Activated naive CD4-positive, alpha-beta T cell treated with anti-CD3 and anti-CD28 coated beads, Interleukin-2, amount 50 U/mL, for 72 hours (primary cell): ENCODE measurements at regions not wholly inside any gene's neighbourhood (a gene's known extent, or its start where the extent isn't known, plus 50 kb on each side); places are given as distances from the start of the nearest gene placed in this dataset.

Experiments used
- ATAC-seq, 2 donors: fragments of 150-1000 bp; cut with Tn5 transposase; 2 replicates each; pipeline ENCODE4 v1.10.0; 2021; ENCODE audit warnings: mild to moderate bottlenecking in 2 of 2, moderate library complexity in 2 of 2
- DNase-seq, 2 donors: peaks; one replicate each; pipeline ENCODE4 v3.0.0; 2021 to 2022; ENCODE audit warnings: low spot score in 2 of 2
- H3K27ac Mint-ChIP-seq, 2 donors: one replicate each; pipeline ENCODE4 v1.8.0; 2022; ENCODE audit warnings: mild to moderate bottlenecking in 2 of 2, mixed read lengths in 2 of 2
- H3K36me3 Mint-ChIP-seq, 2 donors: one replicate each; pipeline ENCODE4 v1.8.0; 2022; ENCODE audit warnings: mixed read lengths in 2 of 2
- H3K9me3 Mint-ChIP-seq, 2 donors: one replicate each; pipeline ENCODE4 v1.8.0; 2022; ENCODE audit warnings: mixed read lengths in 2 of 2

DNA sequence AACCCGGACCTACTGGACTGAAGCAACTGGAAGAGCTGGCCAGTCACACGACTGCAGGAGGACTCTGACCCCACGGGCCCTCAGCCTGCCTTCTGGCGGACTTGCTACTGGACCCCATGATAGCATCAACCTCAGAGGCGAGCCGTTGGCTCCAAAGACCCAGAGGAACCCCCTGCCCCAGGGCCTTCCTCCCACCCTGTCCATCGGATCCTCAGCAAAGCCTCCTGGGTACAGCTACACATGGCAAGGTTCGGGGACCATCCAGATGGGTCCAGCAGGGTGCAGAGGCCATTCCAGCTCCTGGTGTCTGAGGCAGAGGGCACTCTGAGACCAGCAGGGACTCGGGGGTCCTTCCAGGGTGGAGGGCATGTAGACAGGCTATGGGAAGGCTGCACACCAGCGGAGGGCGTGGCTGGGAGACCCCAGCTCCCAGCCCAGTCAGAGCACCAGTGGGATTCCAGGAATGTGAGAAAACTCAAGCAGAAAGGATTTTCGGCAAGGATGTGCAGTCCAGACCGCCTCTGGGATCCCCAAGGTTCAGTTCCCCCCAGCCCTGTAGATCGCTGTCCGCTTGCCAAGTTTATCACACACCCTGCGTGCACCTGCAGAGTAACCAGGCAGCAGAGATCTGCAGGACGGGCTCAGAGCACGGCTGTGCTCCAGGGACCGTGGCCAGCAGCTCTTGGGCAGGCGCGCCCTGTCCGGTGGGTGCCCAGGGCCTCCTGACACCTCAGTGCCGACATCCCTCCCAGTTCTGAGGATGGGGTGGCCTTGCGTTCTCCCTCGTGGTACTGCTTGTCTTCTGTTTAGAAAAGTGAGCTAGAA is 89.8 kb upstream of the PPP2R2D start:
- H3K36me3 Mint-ChIP-seq = no peaks in the 10 kb centered on the region
- H3K9me3 Mint-ChIP-seq = no peaks in the 10 kb centered on the region
- ATAC-seq = no peak
- no peak for DNase-seq
- no peak overlapping the region for H3K27ac Mint-ChIP-seq

DNA sequence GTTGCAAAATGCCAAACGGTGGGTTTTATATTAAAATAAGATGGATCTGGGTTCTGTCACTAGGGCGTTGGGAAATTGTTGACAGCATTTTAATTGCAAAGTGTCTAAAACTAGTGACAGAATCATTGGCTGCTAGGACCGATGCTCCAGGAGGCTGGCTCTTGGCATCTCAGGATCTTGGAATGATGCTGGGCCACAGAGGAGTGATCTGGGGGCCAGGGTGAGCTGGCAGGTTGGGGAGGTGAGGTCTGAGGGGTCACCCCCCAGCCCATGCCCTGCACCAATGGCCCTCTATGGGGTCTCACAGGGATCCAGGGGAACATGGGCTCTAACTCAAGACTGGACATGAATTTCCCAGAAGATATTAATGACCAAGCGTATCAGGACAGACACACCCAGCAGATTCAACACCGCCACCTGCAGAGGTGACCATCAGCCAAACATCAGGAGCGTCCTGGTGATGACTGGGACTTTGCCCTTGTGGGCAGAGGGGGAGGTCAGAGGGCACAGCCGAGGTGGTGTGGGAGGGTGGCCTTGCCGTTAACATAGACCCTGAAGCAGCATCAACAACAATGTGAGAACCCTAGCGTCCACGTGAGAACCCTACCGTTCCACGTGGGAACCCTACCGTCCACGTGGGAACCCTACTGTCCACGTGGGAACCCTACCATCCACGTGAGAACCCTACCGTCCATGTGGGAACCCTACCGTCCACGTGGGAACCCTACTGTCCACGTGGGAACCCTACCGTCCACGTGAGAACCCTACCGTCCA is 89.0 kb upstream of the PPP2R2D start:
- no peak overlapping the region for H3K27ac Mint-ChIP-seq

DNA sequence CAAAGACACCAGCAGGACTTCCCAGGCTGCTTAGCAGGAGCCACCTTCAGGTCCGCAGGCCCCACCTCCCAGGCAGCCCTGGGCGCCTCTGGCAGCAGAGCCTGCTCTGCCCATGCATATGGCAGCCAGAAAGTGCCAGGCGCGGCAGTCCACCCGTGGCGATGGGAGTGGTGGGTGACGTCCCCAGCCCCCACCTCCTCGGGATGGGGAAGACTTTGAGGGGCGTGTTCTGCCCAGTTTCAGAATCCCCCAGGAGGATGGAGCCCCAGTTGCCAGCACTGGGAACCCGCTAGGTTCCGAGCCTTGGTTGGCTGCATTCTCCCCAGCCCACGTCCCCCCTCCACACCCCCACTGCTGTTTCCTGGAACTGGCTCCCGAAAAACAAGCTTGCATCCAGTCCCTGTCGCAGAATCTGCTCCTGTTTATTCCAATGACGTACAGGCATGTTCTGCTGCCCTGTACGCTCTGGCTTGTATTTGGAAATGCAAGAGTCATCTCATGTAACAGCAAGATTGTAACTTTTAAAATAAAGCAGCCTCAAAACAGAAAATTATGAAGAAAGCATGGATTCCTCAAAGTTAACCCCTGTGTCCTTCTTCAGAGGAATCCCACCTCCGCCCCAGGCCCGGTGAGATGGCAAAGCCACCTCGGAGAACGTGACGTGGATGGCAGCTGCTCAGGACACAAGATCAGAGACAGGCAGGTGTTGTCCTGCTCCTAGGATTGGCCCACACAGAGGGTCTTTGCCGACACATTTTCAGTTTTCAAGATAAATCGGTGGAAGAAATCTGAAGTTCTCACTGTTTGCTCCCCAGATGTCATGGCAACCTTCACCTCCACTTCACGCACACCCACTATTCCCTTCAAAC is 87.8 kb upstream of the PPP2R2D start:
- Mint-ChIP-seq H3K36me3 (no peaks in the 10 kb centered on the region), H3K9me3 (no peaks in the 10 kb centered on the region), H3K27ac (no peak overlapping the region)
- ATAC-seq (no peak), DNase-seq (no peak)

More for the DNA sequence above, 89.0 kb upstream of the PPP2R2D start:
- Mint-ChIP-seq H3K36me3 (no peaks in the 10 kb centered on the region), H3K9me3 (no peaks in the 10 kb centered on the region)
- no peak for DNase-seq
- ATAC-seq = no peak

GRCh38 chr10:131814567-131815265 is 86.1 kb upstream of the PPP2R2D start:
- no peaks in the 10 kb centered on the region for H3K36me3 Mint-ChIP-seq
- H3K27ac Mint-ChIP-seq = no peak overlapping the region
- ATAC-seq = no peak
- no peak for DNase-seq
- no peaks in the 10 kb centered on the region for H3K9me3 Mint-ChIP-seq

GRCh38 chr10:131815266-131816156 is 85.3 kb upstream of the PPP2R2D start:
- no peak overlapping the region for H3K27ac Mint-ChIP-seq
- DNase-seq (peak in 1 of 2 donors; percentile 26), ATAC-seq (no peak)
- no peaks in the 10 kb centered on the region for H3K36me3 Mint-ChIP-seq
- H3K9me3 Mint-ChIP-seq = no peaks in the 10 kb centered on the region

DNA sequence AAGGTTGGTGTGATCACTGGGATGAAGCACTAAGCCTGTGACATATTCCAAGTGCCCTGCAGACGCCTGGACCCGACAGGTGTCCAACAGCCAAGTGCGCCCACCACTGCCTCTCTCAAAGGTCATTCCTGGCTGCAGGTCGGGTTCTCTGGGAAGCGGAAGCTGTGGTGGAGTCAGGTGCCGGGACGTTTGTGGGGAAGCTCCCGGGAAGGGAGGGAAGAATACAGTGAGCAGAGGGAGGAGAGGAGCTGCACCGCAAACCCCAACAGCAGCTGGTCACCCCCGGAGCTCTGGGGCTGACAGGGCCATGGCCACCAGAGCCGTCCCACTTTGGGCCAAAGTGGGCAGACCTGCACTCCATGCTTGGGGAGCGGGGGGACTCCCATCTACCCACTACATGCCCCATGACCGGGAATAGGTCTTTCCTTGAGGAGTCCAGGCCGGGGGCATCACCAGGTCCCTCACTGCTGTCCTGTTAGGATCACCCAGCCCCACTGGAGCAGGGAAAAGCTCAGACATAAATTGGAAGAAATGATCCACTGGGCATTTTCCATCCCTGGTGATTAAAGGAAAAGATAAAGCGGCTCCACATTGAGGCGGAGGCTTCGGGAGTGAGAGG is 84.5 kb upstream of the PPP2R2D start:
- DNase-seq = peak in 1 of 2 donors; percentile 21
- H3K36me3 Mint-ChIP-seq = no peaks in the 10 kb centered on the region
- H3K27ac Mint-ChIP-seq = no peak overlapping the region
- no peaks in the 10 kb centered on the region for H3K9me3 Mint-ChIP-seq
- ATAC-seq = no peak

DNA sequence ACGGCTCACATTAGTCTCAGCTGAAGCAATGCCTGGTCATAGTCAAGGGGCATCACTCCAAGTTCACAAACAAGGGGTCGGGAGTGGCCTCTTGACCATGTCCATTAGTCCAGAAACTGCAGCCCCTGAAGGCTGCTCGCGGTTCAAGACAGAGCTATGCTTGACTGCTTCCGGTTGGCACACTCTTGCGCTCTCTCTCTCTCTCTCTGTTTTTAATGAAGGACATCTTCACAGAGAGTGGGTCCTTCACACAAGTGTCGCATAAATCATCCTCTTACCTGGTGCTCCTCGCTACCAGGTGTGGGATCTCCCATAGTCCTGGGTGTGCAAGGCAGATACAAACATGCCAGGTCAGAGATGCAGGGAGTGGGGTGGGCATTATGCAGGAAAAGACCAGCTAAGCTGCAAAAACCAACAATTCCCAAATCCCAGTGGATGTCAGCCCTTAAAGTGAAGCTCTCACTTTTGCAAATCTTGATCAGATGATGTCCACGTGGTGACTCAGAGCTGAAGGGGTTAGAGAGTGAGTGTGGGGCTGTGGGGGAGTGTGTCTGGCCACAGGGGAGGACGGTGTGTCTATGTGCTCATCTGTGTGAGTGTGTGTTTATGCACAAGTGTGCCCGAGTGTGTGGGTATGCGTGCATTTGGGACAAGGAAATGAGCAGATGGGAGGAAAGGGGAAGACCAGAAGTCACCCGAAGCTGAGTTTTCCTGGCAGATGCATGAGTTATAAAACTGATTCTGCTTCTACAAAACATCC is 83.7 kb upstream of the PPP2R2D start:
- Mint-ChIP-seq H3K27ac (no peak overlapping the region), H3K36me3 (no peaks in the 10 kb centered on the region), H3K9me3 (no peaks in the 10 kb centered on the region)
- ATAC-seq (no peak), DNase-seq (peak in 1 of 2 donors; percentile 20)

DNA sequence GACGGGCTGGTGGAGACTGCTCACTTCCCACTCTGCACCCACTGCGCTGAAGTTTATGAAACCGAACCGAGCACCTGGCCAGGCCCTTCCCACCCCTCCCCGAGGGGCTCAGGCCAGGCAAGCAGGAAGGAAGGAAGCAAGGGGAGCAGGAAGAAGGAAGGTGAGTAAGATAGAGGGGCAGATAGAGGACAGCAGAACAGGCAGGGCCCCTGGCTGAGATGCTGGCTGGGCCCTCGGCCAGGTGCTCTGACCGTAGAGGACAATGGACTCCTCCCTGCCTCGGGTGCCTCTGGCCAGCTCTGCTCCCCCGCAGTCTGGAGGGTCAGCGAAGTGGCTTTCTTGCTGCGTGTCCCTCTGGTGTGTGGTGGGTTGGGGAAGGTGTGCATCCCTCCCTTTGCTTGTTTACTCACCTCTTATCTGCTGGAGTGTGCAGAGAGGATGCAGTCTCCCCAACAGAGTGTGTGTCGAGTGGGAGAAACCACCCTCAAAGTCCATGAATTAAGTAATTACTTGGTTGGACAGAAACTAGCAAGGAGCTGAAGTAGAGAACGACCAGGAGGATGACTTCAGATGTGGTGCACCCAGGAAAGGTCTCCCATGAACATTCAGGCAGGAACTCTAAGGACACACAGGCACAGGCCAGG is 82.8 kb upstream of the PPP2R2D start:
- no peaks in the 10 kb centered on the region for H3K9me3 Mint-ChIP-seq

GRCh38 chr10:131818510-131819234 is 82.1 kb upstream of the PPP2R2D start:
- DNase-seq (peak in 1 of 2 donors; percentile 37), ATAC-seq (no peak)
- no peaks in the 10 kb centered on the region for H3K9me3 Mint-ChIP-seq
- H3K27ac Mint-ChIP-seq = no peak overlapping the region
- H3K36me3 Mint-ChIP-seq = no peaks in the 10 kb centered on the region

More for the DNA sequence above, 82.8 kb upstream of the PPP2R2D start:
- Mint-ChIP-seq H3K36me3 (no peaks in the 10 kb centered on the region), H3K27ac (no peak overlapping the region)
- ATAC-seq (no peak), DNase-seq (peak in 1 of 2 donors; percentile 49)

DNA sequence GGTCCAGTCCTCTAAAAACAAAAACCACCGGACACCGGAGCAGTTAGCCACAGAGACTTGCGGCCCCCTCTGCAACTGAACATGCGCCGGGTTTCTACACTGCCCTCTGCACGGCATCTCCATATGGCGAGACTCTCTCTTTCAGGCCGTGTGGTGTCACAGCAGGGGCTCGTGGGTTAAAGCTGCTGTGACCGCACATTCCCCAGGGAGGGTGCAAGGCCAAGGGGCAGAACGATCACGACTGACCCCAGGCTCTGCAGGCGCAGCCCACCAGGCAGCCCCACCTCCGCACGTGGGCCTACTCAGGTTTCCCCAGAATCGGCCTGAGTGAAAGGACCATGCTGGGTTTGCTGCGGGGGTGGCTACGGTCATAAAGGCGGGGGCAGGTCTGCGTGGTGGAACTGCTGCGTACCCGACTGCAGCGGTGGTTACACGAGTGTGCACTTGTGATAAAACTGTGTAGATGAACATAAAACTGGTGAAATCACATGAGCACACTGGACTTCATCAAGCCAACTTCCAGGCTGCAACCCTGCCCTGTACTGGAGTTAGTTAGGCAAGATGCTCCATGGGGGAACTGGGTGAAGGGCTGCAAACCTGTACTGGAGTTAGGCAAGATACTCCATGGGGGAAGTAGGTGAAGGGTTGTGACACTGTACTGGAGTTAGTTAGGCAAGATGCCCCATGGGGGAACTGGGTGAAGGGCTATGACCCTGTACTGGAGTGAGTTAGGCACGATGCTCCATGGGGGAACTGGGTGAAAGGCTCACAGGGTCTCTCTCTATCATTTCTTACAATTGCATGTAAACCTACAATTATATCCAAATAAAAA is 81.4 kb upstream of the PPP2R2D start:
- H3K9me3 Mint-ChIP-seq = no peaks in the 10 kb centered on the region
- no peak overlapping the region for H3K27ac Mint-ChIP-seq
- ATAC-seq (no peak), DNase-seq (peak in 1 of 2 donors; percentile 47)
- no peaks in the 10 kb centered on the region for H3K36me3 Mint-ChIP-seq

GRCh38 chr10:131820626-131821025 is 80.2 kb upstream of the PPP2R2D start:
- Mint-ChIP-seq H3K9me3 (no peaks in the 10 kb centered on the region), H3K36me3 (no peaks in the 10 kb centered on the region), H3K27ac (no peak overlapping the region)
- ATAC-seq = no peak
- peak in 1 of 2 donors; percentile 9 for DNase-seq

DNA sequence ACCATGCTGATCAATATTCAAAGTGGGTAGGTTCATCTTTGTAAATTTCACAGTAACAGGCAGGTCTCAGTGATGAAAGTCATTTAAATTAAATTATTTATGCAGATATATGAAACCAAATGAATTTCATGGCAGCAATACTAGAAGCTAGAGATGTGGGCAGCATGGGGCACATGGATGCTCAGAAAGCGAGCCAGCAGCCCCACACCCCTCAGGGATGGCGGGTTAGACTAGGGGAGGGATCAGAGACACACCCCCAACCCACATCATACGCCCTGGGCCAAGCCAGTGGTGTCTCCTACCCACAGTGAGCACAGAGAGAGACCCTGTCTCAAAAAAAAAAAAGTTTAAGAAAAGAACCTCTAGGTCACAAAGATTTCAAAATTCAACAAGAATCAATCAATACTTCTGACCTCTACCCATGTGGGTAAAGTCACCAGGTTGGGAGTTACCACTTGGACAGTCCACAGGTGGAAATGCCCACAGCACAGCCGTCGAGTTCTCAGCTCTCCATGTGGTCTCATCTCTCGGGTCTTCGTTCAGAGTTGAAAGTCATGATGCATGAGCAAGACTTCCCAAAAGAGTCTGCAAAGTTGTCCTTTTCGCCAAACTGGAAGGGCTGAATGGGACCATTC is 79.3 kb upstream of the PPP2R2D start:
- ATAC-seq = no peak
- peak in 1 of 2 donors; percentile 14 for DNase-seq
- Mint-ChIP-seq H3K9me3 (no peaks in the 10 kb centered on the region), H3K27ac (no peak overlapping the region), H3K36me3 (no peaks in the 10 kb centered on the region)
